ENCODE measurements at regions not wholly inside any gene's neighbourhood (a gene's known extent, or its start where the extent isn't known, plus 50 kb on each side); places are given as distances from the start of the nearest gene placed in this dataset.

GRCh38 chr2:125398738-125399524 lies 1257.0 kb upstream of the GYPC start:
- no peak for TF ChIP-seq CTCF (IDR thresholded peaks at IDR 0.05)
- no peak for TF ChIP-seq POLR2AphosphoS5 (IDR thresholded peaks at IDR 0.05; ENCODE audit: insufficient read depth in 1 of 2, low read depth in 1 of 2)
